ENCODE measurements at regions not wholly inside any gene's neighbourhood (a gene's known extent, or its start where the extent isn't known, plus 50 kb on each side); places are given as distances from the start of the nearest gene placed in this dataset.

DNA sequence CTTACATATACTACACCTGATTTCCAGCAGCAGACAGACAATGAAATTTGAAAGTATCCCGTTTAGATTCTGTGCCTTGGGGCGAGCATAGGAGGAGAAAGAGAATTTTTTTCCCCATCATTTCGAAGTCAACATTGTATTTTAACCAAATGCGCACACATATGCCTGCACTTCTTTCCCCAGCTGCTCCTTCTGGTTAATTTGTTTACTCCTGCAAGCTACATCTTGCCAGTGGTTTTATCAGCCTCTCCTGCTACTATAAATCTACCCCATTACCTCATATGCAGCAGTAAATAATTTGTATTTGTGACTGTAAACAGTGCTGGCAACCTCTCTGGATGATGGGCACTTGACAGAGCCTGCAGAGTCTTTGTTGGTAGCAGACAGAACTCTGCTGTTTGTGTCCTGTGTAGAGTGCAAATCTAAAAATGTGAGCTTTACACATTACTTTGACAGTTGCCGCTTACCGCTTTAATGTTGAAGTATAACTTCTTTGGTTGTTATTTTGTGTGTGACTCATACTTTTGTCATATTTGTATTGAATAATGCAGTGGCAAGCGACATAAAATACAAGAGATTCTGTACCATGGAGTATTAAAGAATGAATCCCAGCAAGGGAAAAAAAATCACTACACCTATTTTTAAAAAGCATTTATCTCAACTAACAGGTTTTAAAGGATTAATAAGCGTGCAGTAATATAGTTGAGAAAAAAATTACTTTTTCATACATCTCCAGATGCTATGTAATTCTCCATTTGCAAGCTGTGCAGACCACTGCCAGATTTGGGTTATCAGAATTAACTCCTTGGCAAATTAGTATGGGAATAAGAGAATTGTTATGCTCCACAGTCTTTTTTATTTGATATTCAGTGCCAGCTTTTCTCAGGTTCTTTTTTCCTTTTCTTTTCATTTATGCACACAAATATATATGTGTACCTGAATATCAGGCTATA lies 536.8 kb downstream of the XIRP2 start:
- no peak for DNase-seq (ENCODE audit: low read depth)
- H3K4me3 ChIP-seq (ENCODE audit: low read depth, low read length), result no peak overlapping the region
- TF ChIP-seq CTCF (IDR thresholded peaks at IDR 0.05; ENCODE audit: low read depth, low read length, missing control alignments), result no peak

GRCh38 chr2:167424221-167424620 lies 535.9 kb downstream of the XIRP2 start:
- DNase-seq (ENCODE audit: low read depth), result no peak
- no peak overlapping the region for H3K4me3 ChIP-seq (ENCODE audit: low read depth, low read length)
- TF ChIP-seq CTCF (IDR thresholded peaks at IDR 0.05; ENCODE audit: low read depth, low read length, missing control alignments), result no peak

- TF ChIP-seq CTCF (IDR thresholded peaks at IDR 0.05; ENCODE audit: low read depth, low read length, missing control alignments), result no peak
- no peak for DNase-seq (ENCODE audit: low read depth)
- no peak overlapping the region for H3K4me3 ChIP-seq (ENCODE audit: low read depth, low read length)
These were observed 535.5 kb downstream of the XIRP2 start for GRCh38 chr2:167423731-167424130.

DNA sequence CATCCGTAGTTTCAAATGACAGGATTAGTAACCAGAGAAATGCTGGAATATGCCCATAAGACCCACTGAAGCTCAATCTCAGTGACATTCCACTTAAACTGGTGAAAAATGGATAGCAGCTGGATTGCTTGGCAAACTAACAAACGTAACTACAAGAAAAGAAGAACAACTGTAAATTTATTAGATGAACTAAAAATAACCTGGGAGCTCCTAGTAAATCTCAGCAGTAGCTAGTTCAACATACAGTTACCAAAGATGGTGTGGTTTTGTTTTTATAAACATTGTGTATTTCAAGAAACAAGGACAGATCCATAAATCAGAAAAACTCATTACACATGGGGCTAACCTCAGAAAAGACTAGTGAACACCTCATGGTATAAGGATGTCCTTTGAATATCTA lies 531.9 kb downstream of the XIRP2 start:
- no peak for DNase-seq (ENCODE audit: low read depth)
- no peak for TF ChIP-seq CTCF (IDR thresholded peaks at IDR 0.05; ENCODE audit: low read depth, low read length, missing control alignments)
- no peak overlapping the region for H3K4me3 ChIP-seq (ENCODE audit: low read depth, low read length)

GRCh38 chr2:167415068-167415467 lies 526.8 kb downstream of the XIRP2 start:
- DNase-seq (ENCODE audit: low read depth), result no peak
- H3K4me3 ChIP-seq (ENCODE audit: low read depth, low read length), result no peak overlapping the region
- TF ChIP-seq CTCF (IDR thresholded peaks at IDR 0.05; ENCODE audit: low read depth, low read length, missing control alignments), result no peak

DNA sequence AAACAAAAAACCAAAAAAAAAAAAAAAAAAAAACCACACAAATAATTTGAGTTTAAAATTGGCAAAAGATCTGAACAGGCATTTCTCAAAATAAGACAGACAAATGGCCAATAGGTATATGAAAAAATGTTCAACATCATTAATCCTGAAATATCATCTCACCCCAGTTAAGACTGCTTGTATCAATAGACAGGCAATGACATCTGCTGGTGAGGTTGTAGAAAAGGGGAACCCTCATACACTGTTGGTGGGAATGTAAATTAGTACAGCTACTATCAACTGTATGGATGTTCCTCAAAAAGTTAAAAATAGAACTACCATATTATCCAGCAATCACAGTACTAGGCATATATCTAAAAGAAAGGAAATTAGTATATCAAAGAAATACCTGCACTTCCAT lies 523.1 kb downstream of the XIRP2 start:
- no peak for DNase-seq (ENCODE audit: low read depth)
- no peak overlapping the region for H3K4me3 ChIP-seq (ENCODE audit: low read depth, low read length)
- TF ChIP-seq CTCF (IDR thresholded peaks at IDR 0.05; ENCODE audit: low read depth, low read length, missing control alignments), result no peak

- no peak for DNase-seq (ENCODE audit: low read depth)
- TF ChIP-seq CTCF (IDR thresholded peaks at IDR 0.05; ENCODE audit: low read depth, low read length, missing control alignments), result no peak
- no peak overlapping the region for H3K4me3 ChIP-seq (ENCODE audit: low read depth, low read length)
These were observed 518.3 kb downstream of the XIRP2 start for GRCh38 chr2:167406558-167406957.

Measured in GM12864 (cell line).